ENCODE measurements at regions not wholly inside any gene's neighbourhood (a gene's known extent, or its start where the extent isn't known, plus 50 kb on each side); places are given as distances from the start of the nearest gene placed in this dataset.

DNA sequence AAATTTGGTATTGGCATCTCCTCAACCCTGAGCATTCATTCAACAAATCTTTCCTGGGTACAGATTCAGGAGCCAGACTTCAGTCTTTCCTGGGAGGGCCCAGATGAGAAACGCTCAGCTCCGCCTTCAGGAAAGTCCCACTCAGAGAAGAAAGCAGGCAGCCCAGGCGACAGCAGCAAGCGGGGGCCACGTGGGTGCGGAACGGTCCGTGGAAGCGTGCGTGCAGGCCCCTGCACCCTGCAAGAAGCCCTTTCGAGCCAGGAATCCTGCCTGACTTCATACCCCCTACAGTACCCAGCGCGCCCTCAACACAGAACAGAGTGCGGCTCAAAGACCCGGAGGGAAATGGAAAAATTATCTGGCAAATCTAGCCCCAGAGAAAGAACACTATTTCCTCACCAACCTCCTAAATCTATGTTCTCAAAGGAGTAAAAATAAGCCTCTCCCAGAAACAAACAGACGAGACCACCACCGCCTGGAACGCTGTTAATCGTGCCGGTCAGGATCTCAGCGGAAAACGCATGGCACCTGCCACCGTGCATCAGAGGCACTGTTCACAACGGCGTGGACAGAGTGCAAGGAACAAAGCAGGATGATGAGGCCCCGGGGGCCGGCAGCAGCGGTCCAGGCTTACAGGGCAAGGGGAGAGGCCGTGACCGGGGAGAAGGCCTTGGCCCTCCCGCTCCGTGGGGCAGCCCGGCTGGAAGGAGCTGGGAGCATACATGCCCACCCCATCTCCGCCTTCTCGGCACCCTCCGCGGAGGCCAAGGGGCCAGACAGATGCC, 318.3 kb downstream of the EIPR1 start:
- DNase-seq, result no peak

- no peak for DNase-seq
Observed at GRCh38 chr2:3054066-3054465, 323.6 kb downstream of the EIPR1 start.

DNA sequence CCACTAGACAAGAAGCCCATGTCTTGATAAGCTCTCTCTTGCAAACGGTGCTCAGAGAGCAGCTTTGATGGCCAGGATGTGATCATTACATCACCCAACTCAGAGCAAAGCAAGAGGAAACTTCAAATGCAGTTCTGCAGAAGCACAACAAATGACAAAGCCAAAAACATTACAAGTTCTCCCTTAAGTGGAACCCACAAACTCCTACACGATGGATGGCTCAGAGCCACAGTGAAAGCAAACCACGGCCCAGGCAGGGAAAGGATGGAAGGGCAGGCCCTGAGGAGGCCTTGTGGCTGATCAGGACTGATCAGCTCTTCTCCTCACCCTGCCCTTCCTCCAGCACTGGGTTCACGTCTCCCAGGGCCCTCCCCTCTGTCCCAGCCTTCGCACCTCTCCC, 326.4 kb downstream of the EIPR1 start:
- no peak for DNase-seq

DNA sequence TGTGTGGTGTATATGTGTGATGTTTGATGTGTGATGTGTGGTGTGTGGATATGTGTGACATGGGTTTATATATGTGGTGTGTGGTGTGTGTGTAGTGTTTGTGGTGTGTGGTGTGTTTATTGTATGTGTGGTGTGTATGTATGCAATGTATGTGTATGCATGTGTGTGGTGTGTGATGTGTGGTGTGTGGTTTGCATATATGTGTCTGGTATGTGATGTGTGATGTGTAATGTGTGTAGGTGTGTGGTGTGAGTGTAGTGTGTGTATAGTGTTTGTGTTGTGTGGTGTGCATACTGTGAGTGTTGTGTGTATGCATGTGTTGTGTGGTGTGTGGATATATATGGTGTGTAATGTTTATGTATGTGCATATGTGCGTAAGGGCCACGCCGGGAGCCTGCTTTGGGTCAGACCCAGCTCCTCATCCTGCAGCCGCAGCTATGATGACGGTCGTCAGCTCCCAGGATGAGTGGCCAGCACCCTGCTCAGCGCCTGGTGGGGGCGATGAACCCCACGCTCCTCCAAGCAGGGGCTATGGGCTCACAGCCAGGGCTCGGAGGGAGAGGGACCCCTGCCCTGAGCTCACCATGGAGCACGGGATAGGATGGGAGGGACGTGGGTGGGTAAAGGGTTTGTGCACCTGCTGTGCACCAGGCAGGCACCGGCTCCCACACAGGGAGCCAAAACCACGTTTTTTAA, 331.3 kb downstream of the EIPR1 start:
- no peak for DNase-seq

DNA sequence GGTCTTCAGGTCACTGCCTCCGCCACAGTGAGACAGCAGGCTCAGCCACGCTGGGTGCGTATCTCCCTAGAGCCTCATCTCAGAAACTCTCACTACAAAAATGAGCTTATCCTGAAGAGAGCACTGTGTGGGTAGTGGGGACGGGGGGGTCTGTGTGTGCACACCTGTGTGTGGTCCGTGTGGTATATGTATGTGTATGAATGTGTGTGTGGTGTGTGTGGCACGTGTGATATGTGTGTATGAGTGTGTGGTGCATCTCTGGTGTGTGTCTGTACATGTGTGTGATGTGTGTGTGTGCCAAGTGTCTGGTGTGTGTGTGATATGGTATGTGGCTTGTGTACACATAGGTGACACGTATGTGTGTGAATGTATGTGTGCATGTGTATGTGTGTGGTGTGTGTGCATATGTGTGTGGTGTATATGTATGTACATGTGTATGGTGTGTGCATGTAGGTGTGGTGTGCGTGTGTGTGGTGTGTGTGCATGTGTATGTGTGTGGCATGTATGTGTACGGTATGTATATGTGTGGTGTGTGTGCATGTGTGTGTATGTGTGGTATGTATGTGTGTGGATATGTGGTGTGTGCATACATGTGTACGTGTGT, 332.2 kb downstream of the EIPR1 start:
- DNase-seq, result no peak

GRCh38 chr2:3044587-3045317, 332.9 kb downstream of the EIPR1 start:
- no peak for DNase-seq

DNA sequence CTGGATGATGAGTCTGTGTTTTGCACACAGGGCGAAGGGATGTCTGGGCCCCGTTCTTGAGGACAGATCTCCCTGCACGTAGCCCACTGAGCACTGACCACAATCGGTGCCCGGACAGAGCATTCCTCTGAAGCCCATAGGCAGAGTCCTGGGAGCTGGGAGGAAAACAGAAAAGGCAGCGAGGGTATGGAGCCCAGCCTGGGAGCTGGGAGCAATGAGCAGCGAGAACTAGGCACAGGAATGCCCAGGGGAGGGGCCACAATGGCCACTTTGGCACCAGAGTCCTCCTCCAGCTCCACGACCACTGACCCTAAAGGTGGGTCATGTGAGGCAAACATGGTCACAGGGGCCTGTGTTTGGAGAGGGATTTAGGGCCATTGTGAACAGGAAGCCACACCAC, 333.9 kb downstream of the EIPR1 start:
- no peak for DNase-seq

DNA sequence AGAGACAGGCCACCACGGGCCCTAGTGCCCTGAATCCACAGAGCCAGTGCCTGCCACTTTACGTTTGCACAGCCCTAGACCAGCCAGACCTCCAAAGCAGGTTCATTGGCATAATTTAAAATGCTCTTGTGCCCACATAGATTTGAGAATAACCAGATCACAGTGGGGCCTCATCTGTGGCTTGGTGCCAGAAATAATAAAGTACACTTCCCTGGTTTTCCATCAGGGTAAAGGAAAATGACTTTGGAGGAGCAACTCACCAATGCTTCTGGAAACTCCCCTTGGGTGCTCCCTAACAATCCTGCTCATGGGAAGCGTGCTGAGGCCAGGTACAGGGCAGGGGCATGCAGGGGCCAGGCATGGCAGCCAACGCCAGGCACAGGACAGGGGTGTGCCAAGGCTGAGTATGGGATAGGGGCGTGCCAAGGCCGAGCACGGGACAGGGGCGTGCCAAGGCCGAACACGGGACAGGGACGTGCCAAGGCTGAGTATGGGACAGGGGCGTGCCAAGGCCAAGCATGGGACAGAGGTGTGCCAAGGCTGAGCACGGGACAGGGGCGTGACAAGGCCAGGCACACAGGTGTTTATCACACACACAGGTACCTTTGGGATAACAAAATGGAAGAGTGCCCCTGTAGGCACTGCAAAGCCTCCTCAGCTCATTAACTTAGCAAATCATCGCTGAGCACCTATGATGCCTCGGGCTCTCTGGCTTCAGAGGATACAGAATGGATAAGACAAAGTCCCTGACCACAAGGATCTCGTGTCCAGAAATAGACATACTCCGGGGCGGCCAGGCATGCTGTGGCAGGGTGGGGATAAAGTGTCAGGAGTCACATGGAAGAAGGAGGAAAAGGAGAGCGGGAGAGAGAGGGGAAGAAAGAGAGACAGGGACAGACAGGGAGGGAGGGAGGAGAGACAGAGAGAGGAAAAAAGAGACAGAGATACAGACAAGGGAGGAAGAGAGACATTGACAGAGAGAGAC, 334.7 kb downstream of the EIPR1 start:
- no peak for DNase-seq

GRCh38 chr2:3041841-3042600, 335.6 kb downstream of the EIPR1 start:
- no peak for DNase-seq

DNA sequence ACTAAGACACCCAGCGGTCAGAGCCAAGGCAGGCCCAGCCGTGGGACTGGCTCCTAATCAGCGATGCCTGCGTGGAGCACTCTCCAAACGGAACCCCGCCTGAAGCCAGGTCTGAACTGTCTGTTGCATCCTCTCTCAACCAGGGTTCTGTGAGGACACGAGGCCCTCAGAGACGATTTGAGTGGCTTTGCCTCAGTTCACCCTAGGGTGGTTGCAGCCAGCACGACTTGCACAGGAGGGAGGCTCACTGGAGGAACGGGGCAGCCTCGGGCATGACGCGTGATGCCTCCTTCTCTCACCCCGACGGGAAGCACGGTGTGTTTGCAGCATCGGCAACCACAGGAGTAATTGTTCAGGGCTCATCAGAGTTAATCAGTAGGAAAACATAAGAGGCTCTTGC, 336.4 kb downstream of the EIPR1 start:
- no peak for DNase-seq

- no peak for DNase-seq
Observed at GRCh38 chr2:3040496-3041140, 337.0 kb downstream of the EIPR1 start.

- no peak for DNase-seq
Observed at GRCh38 chr2:3040066-3040428, 337.6 kb downstream of the EIPR1 start.

GRCh38 chr2:3039188-3040065, 338.2 kb downstream of the EIPR1 start:
- DNase-seq, result no peak

DNA sequence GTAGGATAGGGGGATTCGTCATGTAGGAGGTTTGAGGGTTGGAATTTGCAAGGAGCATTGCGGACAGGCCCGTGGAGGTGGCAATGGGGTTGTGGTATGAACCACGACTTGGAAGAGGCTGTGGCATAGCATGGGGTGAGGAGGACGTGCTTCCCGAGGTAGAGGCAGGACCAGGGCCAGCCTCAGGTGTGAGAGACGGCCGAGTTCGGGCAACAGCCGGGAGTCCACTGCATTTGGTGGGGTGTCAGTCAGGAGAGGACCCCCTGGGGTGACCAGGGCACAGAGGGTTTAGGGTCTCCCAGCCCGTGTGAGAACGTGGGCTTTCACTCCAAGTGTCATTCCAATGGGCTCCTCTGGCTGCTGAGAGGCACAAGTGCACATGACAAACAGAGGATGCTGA, 339.0 kb downstream of the EIPR1 start:
- DNase-seq, result no peak

GRCh38 chr2:3037196-3038194, 340.1 kb downstream of the EIPR1 start:
- no peak for DNase-seq

GRCh38 chr2:3036432-3037125, 341.0 kb downstream of the EIPR1 start:
- DNase-seq, result no peak

DNA sequence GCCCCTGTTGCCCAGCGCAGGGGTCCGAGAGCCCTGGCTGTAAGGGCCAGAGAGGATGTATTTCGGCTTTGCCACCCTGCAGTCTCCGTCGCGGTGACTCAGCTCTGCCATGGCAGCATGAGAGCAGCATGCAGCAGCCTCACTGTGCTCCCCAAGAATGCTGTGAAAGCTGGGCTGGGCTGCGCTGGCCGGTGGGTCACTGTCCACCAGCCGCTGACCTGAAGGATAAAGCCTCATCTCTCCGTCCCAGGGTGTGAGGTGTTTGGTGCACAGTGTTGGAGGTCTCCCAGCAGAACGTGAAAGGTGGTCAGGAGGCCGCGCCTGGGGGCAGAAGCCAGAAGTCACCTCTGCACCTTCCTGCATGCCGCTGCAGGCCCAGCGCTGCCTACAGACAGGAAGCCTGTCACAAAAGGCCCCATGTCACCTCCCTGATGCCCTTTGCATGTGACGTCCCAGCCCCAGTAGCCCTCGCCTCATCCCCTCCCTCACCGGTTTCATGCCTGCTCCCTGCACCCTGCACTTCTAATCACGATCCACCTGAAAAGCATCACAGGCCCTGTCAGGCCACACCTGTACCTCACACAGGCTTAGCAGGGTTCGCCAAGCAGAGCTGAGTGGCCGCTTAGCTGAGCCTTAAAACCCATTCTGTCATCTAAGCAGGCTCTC, 342.1 kb downstream of the EIPR1 start:
- no peak for DNase-seq
